ENCODE measurements at regions not wholly inside any gene's neighbourhood (a gene's known extent, or its start where the extent isn't known, plus 50 kb on each side); places are given as distances from the start of the nearest gene placed in this dataset.

- Mint-ChIP-seq H3K27me3 (ENCODE audit: low read depth in 2 of 2) (no peaks in the 10 kb centered on the region), H3K4me3 (no peak overlapping the region), H3K27ac (no peak overlapping the region), H3K4me1 (peaks cover 0 to 6% of the 10 kb centered on the region in 2 donors), H3K36me3 (no peaks in the 10 kb centered on the region), H3K9me3 (no peaks in the 10 kb centered on the region)
- no peak overlapping the region for H3K4me3 ChIP-seq (ENCODE audit: low read length)
- intact Hi-C loops (cut with micrococcal nuclease) = no loop called here
- DNase-seq = no peak
- no peaks in the 10 kb centered on the region for H3K27me3 ChIP-seq (ENCODE audit: control insufficient read depth, insufficient read depth, low read length)
- ATAC-seq = no peak
- no peaks in the 10 kb centered on the region for H3K9me3 ChIP-seq (ENCODE audit: control insufficient read depth, insufficient read depth, low read length)
- TF ChIP-seq CTCF (IDR thresholded peaks at IDR 0.05) = no peak
- no peaks in the 10 kb centered on the region for H3K4me1 ChIP-seq (ENCODE audit: control insufficient read depth, insufficient read depth, low read length)
- no peak overlapping the region for H3K27ac ChIP-seq (ENCODE audit: low read length)
- WGBS (ENCODE audit: insufficient coverage) = 79% methylated on average over 2 of the region's 2 CpGs
- no peaks in the 10 kb centered on the region for H3K36me3 ChIP-seq (ENCODE audit: control insufficient read depth, insufficient read depth, low read length)
Measured at GRCh38 chr4:123090886-123091285, 168.5 kb upstream of the NUDT6 start.

GRCh38 chr4:123092586-123092985 lies 170.2 kb upstream of the NUDT6 start:
- no peaks in the 10 kb centered on the region for H3K27me3 ChIP-seq (ENCODE audit: control insufficient read depth, insufficient read depth, low read length)
- no peak for DNase-seq
- no peaks in the 10 kb centered on the region for H3K9me3 ChIP-seq (ENCODE audit: control insufficient read depth, insufficient read depth, low read length)
- no peak for TF ChIP-seq CTCF (IDR thresholded peaks at IDR 0.05)
- no peak overlapping the region for H3K4me3 ChIP-seq (ENCODE audit: low read length)
- intact Hi-C loops (cut with micrococcal nuclease) = no loop called here
- no peak overlapping the region for H3K27ac Mint-ChIP-seq
- H3K4me1 Mint-ChIP-seq = peaks cover 0 to 6% of the 10 kb centered on the region in 2 donors
- H3K27me3 Mint-ChIP-seq (ENCODE audit: low read depth in 2 of 2) = no peaks in the 10 kb centered on the region
- no peaks in the 10 kb centered on the region for H3K9me3 Mint-ChIP-seq
- 88% methylated on average over 1 of the region's 1 CpG for WGBS (ENCODE audit: insufficient coverage)
- H3K36me3 Mint-ChIP-seq = no peaks in the 10 kb centered on the region
- H3K4me1 ChIP-seq (ENCODE audit: control insufficient read depth, insufficient read depth, low read length) = no peaks in the 10 kb centered on the region
- H3K4me3 Mint-ChIP-seq = no peak overlapping the region
- H3K27ac ChIP-seq (ENCODE audit: low read length) = no peak overlapping the region
- no peaks in the 10 kb centered on the region for H3K36me3 ChIP-seq (ENCODE audit: control insufficient read depth, insufficient read depth, low read length)
- no peak for ATAC-seq

GRCh38 chr4:123093236-123093635 lies 170.8 kb upstream of the NUDT6 start:
- Mint-ChIP-seq H3K4me1 (peaks cover 0 to 6% of the 10 kb centered on the region in 2 donors), H3K27ac (no peak overlapping the region), H3K4me3 (no peak overlapping the region), H3K27me3 (ENCODE audit: low read depth in 2 of 2) (no peaks in the 10 kb centered on the region), H3K36me3 (no peaks in the 10 kb centered on the region), H3K9me3 (no peaks in the 10 kb centered on the region)
- intact Hi-C loops (cut with micrococcal nuclease) = no loop called here
- DNase-seq = no peak
- WGBS (ENCODE audit: insufficient coverage) = 95% methylated on average over 3 of the region's 3 CpGs
- no peak for ATAC-seq
- TF ChIP-seq CTCF (IDR thresholded peaks at IDR 0.05) = no peak
- Histone ChIP-seq H3K27me3 (ENCODE audit: control insufficient read depth, insufficient read depth, low read length) (no peaks in the 10 kb centered on the region), H3K9me3 (ENCODE audit: control insufficient read depth, insufficient read depth, low read length) (no peaks in the 10 kb centered on the region), H3K4me1 (ENCODE audit: control insufficient read depth, insufficient read depth, low read length) (no peaks in the 10 kb centered on the region), H3K27ac (ENCODE audit: low read length) (no peak overlapping the region), H3K4me3 (ENCODE audit: low read length) (no peak overlapping the region), H3K36me3 (ENCODE audit: control insufficient read depth, insufficient read depth, low read length) (no peaks in the 10 kb centered on the region)

GRCh38 chr4:123096038-123096437 lies 173.6 kb upstream of the NUDT6 start:
- Mint-ChIP-seq H3K36me3 (no peaks in the 10 kb centered on the region), H3K27me3 (ENCODE audit: low read depth in 2 of 2) (no peaks in the 10 kb centered on the region), H3K9me3 (no peaks in the 10 kb centered on the region), H3K4me3 (no peak overlapping the region), H3K27ac (no peak overlapping the region), H3K4me1 (no peaks in the 10 kb centered on the region)
- Histone ChIP-seq H3K36me3 (ENCODE audit: control insufficient read depth, insufficient read depth, low read length) (no peaks in the 10 kb centered on the region), H3K4me1 (ENCODE audit: control insufficient read depth, insufficient read depth, low read length) (no peaks in the 10 kb centered on the region), H3K27ac (ENCODE audit: low read length) (no peak overlapping the region), H3K27me3 (ENCODE audit: control insufficient read depth, insufficient read depth, low read length) (no peaks in the 10 kb centered on the region), H3K4me3 (ENCODE audit: low read length) (no peak overlapping the region), H3K9me3 (ENCODE audit: control insufficient read depth, insufficient read depth, low read length) (no peaks in the 10 kb centered on the region)
- WGBS (ENCODE audit: insufficient coverage) = 97% methylated on average over 4 of the region's 4 CpGs
- ATAC-seq (no peak), DNase-seq (no peak)
- TF ChIP-seq CTCF (IDR thresholded peaks at IDR 0.05) = no peak
- intact Hi-C loops (cut with micrococcal nuclease) = no loop called here

Data from natural killer cell (primary cell).